ENCODE measurements at regions not wholly inside any gene's neighbourhood (a gene's known extent, or its start where the extent isn't known, plus 50 kb on each side); places are given as distances from the start of the nearest gene placed in this dataset.

DNA sequence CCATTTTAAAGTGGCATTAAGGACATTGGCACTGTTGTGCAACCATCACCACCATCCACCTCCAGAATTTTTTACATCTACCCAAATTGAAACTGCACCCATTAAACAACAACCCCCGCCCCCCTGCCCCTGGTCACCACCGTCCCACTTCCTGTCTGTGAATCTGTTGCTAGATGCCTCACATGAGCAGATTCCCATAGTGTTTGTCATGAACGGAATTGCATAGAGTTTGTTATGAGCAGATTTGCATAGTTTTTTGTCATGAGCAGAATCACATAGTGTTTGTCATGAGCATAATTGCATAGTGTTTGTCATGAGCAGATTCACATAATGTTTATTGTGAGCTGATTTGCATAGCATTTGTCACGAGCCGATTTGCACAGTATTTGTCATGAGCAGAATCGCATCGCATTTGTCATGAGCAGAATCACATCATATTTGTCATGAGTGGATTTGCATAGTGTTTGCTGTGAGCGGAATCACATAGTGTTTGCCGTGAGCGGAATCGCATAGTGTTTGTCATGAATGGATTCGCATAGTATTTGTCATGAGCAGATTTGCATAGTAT is 54.0 kb upstream of the GTF3A start:
- no peak for DNase-seq

DNA sequence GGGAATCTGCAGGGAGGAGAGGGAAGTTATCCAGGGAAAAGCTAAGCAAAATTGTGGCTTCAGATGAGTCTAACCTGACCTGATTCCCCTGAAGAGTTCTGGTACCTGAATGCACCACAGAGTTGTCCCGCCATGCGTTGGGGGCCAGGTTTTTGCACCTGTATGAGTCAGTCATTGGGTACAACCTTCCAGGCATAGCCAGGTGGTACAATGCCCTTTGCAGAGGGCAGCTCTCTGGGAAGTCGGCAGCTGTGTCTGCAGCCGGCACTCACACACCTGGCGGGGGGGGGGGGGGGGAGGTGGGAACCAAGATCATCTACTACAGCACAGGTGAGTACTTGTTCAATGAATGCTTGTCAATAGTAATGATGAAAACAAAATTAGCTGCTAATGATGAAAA is 52.5 kb upstream of the GTF3A start:
- DNase-seq: no peak

DNA sequence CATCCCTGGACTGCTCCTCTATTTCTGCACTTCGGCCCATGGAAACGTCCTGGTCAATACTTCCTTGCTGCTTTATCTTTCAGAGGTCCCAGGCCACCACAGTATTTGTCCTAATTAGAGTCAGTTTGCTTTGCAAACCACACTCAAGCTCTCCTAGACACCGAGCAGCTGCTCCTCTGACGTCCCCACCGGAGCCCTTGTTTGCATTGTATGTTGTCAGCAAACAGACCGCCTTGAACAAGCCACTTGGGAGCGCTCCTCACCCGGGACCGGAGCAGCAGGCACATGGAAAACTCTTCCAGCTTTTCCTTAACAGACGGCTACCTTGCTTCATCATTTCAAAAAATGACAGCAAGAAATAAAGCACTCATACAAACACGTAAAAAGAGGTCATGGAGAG is 51.5 kb upstream of the GTF3A start:
- DNase-seq: no peak

DNA sequence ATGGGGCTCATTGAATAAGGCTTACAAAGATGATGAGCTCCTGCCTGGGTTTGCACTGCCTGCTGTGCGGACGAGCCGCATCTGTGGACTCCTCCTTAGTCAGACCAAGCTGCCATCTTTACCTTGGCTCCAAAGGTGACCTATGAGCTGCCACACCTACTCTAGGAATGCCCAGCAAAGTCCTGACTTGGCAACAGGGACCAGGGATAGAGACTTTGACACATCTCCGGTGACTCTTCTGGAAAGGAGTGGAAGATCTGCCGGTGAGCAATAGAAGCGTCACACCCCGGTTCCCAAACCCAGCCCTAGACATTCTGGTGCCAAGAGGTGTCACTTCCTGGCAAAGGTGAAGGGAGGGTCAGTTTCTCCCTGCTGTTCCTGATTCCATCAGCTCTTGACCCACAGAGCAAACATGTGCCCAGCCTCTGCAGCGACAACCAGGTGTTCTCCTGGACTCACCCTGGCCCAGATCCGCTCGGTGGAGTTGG is 50.2 kb upstream of the GTF3A start:
- DNase-seq: no peak

All from 8988T (cell line).